ENCODE measurements at regions not wholly inside any gene's neighbourhood (a gene's known extent, or its start where the extent isn't known, plus 50 kb on each side); places are given as distances from the start of the nearest gene placed in this dataset.

DNA sequence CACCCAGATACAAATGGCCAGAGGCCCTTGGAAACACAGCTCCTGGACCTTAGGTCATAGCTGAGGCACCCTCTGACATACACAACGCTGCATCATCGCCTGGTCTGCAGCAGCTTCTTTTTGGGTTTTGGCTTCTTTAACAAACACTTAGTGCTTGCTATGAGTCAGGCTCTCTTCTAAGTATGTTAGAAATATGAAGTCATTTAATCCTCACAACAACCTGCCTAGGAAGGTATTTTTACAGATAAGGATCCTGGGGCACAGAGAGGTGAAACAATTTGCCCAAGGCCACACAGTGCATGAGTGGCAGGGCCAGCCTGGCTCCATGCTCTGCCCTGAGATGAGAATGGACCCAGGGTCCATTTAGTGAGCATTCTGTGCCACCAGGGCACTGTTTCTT is 96.6 kb downstream of the TMEM17 start:
- no peak for TF ChIP-seq EZH2 (IDR thresholded peaks at IDR 0.05; ENCODE audit: borderline replicate concordance, insufficient read depth, low read depth, low read length, poor library complexity, severe bottlenecking)
- TF ChIP-seq, protein P1, sequence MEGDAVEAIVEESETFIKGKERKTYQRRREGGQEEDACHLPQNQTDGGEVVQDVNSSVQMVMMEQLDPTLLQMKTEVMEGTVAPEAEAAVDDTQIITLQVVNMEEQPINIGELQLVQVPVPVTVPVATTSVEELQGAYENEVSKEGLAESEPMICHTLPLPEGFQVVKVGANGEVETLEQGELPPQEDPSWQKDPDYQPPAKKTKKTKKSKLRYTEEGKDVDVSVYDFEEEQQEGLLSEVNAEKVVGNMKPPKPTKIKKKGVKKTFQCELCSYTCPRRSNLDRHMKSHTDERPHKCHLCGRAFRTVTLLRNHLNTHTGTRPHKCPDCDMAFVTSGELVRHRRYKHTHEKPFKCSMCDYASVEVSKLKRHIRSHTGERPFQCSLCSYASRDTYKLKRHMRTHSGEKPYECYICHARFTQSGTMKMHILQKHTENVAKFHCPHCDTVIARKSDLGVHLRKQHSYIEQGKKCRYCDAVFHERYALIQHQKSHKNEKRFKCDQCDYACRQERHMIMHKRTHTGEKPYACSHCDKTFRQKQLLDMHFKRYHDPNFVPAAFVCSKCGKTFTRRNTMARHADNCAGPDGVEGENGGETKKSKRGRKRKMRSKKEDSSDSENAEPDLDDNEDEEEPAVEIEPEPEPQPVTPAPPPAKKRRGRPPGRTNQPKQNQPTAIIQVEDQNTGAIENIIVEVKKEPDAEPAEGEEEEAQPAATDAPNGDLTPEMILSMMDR (IDR thresholded peaks at IDR 0.05): no peak

All from B cell (primary cell).